ENCODE measurements at regions not wholly inside any gene's neighbourhood (a gene's known extent, or its start where the extent isn't known, plus 50 kb on each side); places are given as distances from the start of the nearest gene placed in this dataset.

DNA sequence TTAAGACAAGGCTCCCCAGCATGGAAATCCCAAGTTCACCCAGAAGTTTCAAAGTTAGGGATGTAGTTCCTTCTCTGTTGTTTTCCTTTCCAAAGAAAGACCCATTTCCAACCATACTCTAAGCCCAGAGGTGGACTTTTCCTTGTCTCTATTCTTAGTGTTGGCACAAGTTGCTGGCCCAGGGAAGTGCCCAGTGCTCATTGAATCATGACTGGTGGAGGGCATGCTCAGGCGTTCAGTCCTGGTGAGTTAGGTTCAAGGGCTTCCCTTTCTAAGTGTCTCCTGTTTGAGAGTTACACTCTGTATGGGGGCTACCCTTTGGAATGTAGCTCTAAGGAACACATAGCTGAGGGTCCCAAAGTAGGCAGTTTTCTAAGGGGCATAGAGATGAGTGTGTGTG lies 389.5 kb downstream of the KCNRG start:
- Mint-ChIP-seq H3K4me3 (no peak overlapping the region), H3K9me3 (no peaks in the 10 kb centered on the region), H3K4me1 (peaks cover 32% of the 10 kb centered on the region), H3K27me3 (ENCODE audit: low read depth, poor library complexity) (peaks cover 3% of the 10 kb centered on the region), H3K27ac (no peak overlapping the region), H3K36me3 (ENCODE audit: low read depth) (peaks cover 14% of the 10 kb centered on the region)
- DNase-seq = no peak
- TF ChIP-seq, protein P1, sequence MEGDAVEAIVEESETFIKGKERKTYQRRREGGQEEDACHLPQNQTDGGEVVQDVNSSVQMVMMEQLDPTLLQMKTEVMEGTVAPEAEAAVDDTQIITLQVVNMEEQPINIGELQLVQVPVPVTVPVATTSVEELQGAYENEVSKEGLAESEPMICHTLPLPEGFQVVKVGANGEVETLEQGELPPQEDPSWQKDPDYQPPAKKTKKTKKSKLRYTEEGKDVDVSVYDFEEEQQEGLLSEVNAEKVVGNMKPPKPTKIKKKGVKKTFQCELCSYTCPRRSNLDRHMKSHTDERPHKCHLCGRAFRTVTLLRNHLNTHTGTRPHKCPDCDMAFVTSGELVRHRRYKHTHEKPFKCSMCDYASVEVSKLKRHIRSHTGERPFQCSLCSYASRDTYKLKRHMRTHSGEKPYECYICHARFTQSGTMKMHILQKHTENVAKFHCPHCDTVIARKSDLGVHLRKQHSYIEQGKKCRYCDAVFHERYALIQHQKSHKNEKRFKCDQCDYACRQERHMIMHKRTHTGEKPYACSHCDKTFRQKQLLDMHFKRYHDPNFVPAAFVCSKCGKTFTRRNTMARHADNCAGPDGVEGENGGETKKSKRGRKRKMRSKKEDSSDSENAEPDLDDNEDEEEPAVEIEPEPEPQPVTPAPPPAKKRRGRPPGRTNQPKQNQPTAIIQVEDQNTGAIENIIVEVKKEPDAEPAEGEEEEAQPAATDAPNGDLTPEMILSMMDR (IDR thresholded peaks at IDR 0.05) = no peak

DNA sequence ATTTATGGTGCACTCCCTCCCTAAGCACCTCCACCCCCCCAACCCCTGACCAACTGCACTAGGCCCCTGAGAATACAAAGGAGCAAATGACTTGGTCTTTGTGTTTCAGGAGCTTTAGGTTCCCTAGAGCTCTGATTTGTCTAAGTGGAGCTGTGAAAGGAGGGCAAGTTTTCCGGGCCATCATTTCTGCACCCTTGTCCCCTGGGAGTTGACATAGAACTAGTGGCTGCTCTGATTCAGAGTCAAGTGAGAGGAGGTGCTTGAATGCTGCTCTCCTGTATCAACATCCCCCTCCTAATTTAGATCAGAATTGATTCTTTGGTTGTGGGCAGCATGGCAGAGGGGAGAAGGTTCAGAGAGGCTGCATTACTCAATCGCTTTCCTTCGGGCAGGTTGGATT lies 391.6 kb downstream of the KCNRG start:
- DNase-seq = no peak
- Mint-ChIP-seq H3K4me1 (peaks cover 33% of the 10 kb centered on the region), H3K36me3 (ENCODE audit: low read depth) (peaks cover 20% of the 10 kb centered on the region), H3K27ac (no peak overlapping the region), H3K27me3 (ENCODE audit: low read depth, poor library complexity) (peaks cover 3% of the 10 kb centered on the region), H3K9me3 (no peaks in the 10 kb centered on the region), H3K4me3 (no peak overlapping the region)
- TF ChIP-seq, protein P1 (IDR thresholded peaks at IDR 0.05) = no peak

DNA sequence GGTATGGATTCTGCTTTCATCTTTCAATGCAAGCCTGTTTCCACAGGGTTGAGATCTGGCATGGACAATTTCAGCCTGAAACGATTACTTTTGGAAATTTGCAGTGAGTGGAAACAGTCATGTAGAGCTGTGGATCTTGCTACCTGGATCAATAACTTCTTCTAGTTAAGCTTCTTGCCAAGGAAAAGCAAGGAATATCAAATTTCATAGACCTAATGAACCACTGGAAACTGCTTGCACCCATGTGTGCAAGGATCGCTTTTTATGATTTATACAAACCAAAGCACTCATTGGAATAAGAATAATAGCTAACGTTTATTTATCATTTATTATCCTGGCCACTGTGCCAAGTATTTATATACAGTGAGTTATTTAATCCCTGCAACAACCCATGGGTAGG lies 392.8 kb downstream of the KCNRG start:
- Mint-ChIP-seq H3K9me3 (no peaks in the 10 kb centered on the region), H3K27me3 (ENCODE audit: low read depth, poor library complexity) (peaks cover 3% of the 10 kb centered on the region), H3K27ac (no peak overlapping the region), H3K4me1 (peaks cover 38% of the 10 kb centered on the region), H3K4me3 (no peak overlapping the region), H3K36me3 (ENCODE audit: low read depth) (peaks cover 13% of the 10 kb centered on the region)
- DNase-seq = no peak
- TF ChIP-seq, protein P1 (IDR thresholded peaks at IDR 0.05) = no peak

DNA sequence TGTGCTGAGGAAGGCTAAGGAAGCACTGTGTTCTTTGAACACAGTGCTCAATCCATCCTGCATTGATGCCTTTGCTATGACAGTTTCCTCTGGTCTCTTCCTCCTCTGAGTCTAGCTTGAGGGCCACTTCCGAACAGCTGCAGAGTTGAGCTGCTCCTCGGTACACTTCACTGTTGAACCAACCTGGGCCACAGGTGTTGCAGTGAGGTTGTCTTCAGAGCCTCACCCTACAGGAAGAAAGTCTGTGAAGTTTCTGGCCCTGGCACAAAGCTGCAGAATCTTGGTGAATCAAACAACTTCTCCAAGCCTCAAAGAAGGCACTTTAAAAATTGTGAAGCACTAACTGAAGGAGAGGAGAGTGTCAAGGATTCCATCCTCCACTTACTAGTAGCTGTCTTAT lies 394.0 kb downstream of the KCNRG start:
- TF ChIP-seq, protein P1 (IDR thresholded peaks at IDR 0.05) = no peak
- Mint-ChIP-seq H3K4me3 (no peak overlapping the region), H3K27ac (no peak overlapping the region), H3K4me1 (peaks cover 42% of the 10 kb centered on the region), H3K36me3 (ENCODE audit: low read depth) (peaks cover 6% of the 10 kb centered on the region), H3K9me3 (peaks cover 5% of the 10 kb centered on the region), H3K27me3 (ENCODE audit: low read depth, poor library complexity) (peaks cover 6% of the 10 kb centered on the region)
- DNase-seq = no peak

DNA sequence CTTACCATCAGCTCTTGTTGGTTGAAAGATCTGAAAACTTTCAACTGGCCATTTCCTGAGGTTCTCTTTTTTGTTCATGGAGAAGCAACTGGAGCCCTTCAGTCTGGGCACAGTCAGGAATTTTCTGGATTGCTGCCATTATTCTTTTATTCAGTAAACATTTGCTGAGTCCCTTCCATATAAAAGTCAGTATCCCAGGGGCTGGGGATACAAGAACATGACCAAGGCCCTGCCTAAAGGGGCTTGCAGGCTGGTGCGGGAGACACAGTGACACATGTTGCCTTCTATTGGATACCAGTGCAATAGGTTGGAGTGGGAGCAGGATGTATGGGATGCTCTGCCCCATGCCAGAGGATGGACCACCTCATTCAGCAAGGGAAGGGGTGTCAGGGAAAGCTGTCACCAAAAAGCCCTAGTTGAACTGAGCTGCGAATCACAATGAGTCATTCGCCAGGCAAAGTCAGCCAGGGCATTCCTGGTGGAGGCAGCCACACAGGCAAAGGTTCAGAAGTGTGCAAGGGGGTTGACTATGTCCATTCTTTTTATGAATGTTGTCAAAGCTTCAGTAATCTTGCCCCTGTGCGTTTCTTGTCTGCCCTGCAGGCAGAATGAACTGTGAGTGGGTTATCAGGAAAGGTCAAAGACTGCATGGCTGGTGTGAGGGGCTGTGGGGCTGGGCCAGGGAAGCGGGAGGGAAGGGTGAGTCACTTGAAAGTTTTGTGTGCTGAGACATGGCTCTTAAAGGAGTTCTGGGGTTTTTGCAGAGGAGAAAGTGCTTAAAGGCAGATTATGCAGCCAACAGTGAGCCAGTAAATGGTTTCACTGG lies 395.9 kb downstream of the KCNRG start:
- TF ChIP-seq, protein P1 (IDR thresholded peaks at IDR 0.05) = no peak
- Mint-ChIP-seq H3K27me3 (ENCODE audit: low read depth, poor library complexity) (peaks cover 2% of the 10 kb centered on the region), H3K4me1 (peaks cover 39% of the 10 kb centered on the region), H3K27ac (no peak overlapping the region), H3K4me3 (no peak overlapping the region), H3K9me3 (peaks cover 21% of the 10 kb centered on the region), H3K36me3 (ENCODE audit: low read depth) (peaks cover 22% of the 10 kb centered on the region)
- DNase-seq = no peak

Measured in nephron progenitor cell (in vitro differentiated cells).